ENCODE measurements at regions not wholly inside any gene's neighbourhood (a gene's known extent, or its start where the extent isn't known, plus 50 kb on each side); places are given as distances from the start of the nearest gene placed in this dataset.

GRCh38 chr4:84394386-84394785 is 104.7 kb downstream of the NKX6-1 start:
- Histone ChIP-seq H4K20me1 (replicated peaks; ENCODE audit: insufficient read depth) (no peaks in the 10 kb centered on the region), H3K4me2 (no peak overlapping the region), H3K79me2 (replicated peaks; ENCODE audit: insufficient read depth) (no peaks in the 10 kb centered on the region), H3K27ac (ENCODE audit: low read depth) (no peak overlapping the region), H3K9me2 (ENCODE audit: insufficient read depth) (0 out of 2 replicates have a peak, but pooled peaks cover 6% of the 10 kb centered on the region), H3K36me3 (ENCODE audit: insufficient read depth) (no peaks in the 10 kb centered on the region), H3K27me3 (ENCODE audit: insufficient read depth) (no peaks in the 10 kb centered on the region), H3K4me1 (ENCODE audit: insufficient read depth) (no peaks in the 10 kb centered on the region), H3K4me3 (no peak overlapping the region), H2AFZ (0 out of 2 replicates have a peak overlapping the region, but pooled peaks have one; percentile 26), H3F3A (replicated peaks; ENCODE audit: low read depth) (no peaks in the 10 kb centered on the region)
- Mint-ChIP-seq H3K27ac (no peak overlapping the region), H3K27me3 (ENCODE audit: insufficient read depth, low read depth, poor library complexity) (peaks cover 2% of the 10 kb centered on the region), H3K36me3 (ENCODE audit: low read depth) (no peaks in the 10 kb centered on the region), H3K4me1 (no peaks in the 10 kb centered on the region), H3K9me3 (no peaks in the 10 kb centered on the region), H3K4me3 (no peak overlapping the region)
- DNase-seq (ENCODE audit: low spot score) (no peak), ATAC-seq (no peak)
- TF ChIP-seq ZNF462 (CRISPR knock-in tag; IDR thresholded peaks at IDR 0.05) (no peak), NANOG (IDR thresholded peaks at IDR 0.05; ENCODE audit: borderline replicate concordance) (no peak), ZNF114 (CRISPR knock-in tag; IDR thresholded peaks at IDR 0.05) (no peak)

DNA sequence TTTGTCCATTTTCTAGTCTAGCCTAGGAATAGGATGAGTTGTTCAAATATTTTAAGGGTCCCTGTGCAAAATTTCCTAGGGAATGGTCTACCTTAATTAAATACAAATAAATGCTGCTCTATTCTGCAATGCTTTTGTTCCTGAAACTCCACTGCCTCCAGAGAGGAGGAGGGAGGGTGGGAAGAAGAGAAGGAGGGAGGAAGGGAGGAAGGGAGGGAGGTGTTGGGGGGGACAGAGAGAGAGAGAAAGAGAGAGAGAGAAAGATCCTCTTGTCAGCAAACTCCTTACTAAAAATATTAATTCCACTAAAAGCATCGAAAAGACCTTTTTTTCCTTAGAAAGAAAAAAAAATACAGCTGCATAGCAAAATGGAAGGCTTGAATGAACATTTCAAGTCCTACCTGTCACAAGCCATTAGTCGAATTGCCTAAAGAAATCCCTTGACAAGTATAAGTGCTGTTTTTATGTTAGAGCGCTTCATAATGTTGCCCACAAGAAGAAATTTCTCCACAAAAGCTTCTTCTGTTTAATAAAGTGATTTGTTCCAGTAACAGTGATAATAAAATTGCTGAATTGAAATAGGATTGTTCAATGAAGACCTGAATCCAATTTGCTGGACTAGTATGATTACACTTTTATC is 106.0 kb downstream of the NKX6-1 start:
- peaks cover 2% of the 10 kb centered on the region for H3K27me3 Mint-ChIP-seq (ENCODE audit: insufficient read depth, low read depth, poor library complexity)
- Histone ChIP-seq H3K4me2 (no peak overlapping the region), H3K9me2 (ENCODE audit: insufficient read depth) (0 out of 2 replicates have a peak, but pooled peaks cover 6% of the 10 kb centered on the region), H3K79me2 (replicated peaks; ENCODE audit: insufficient read depth) (no peaks in the 10 kb centered on the region), H3K4me1 (ENCODE audit: insufficient read depth) (no peaks in the 10 kb centered on the region), H3F3A (replicated peaks; ENCODE audit: low read depth) (no peaks in the 10 kb centered on the region), H4K20me1 (replicated peaks; ENCODE audit: insufficient read depth) (no peaks in the 10 kb centered on the region), H3K4me3 (no peak overlapping the region), H3K36me3 (ENCODE audit: insufficient read depth) (no peaks in the 10 kb centered on the region), H3K27me3 (ENCODE audit: insufficient read depth) (no peaks in the 10 kb centered on the region), H3K27ac (ENCODE audit: low read depth) (no peak overlapping the region), H2AFZ (no peak overlapping the region)
- TF ChIP-seq NANOG (IDR thresholded peaks at IDR 0.05; ENCODE audit: borderline replicate concordance) (no peak), ZNF331 (CRISPR knock-in tag; IDR thresholded peaks at IDR 0.05; ENCODE audit: low read depth) (no peak)
- no peaks in the 10 kb centered on the region for H3K9me3 Mint-ChIP-seq
- no peak overlapping the region for H3K4me3 Mint-ChIP-seq
- H3K27ac Mint-ChIP-seq, result no peak overlapping the region
- DNase-seq (ENCODE audit: low spot score) (no peak), ATAC-seq (no peak)
- no peaks in the 10 kb centered on the region for H3K36me3 Mint-ChIP-seq (ENCODE audit: low read depth)
- peaks cover 4% of the 10 kb centered on the region; the same call in 2 of the 3 replicates for H3K4me1 Mint-ChIP-seq

Measured in GM23338 (cell line).